GM21447 (cell line): ENCODE measurements at regions not wholly inside any gene's neighbourhood (a gene's known extent, or its start where the extent isn't known, plus 50 kb on each side); places are given as distances from the start of the nearest gene placed in this dataset.

Experiments
- ATAC-seq: cut with Tn5 transposase; IDR thresholded peaks from one replicate; pipeline ENCODE4 v1.9.1; 2021; ENCODE audit not compliant: unreplicated experiment

DNA sequence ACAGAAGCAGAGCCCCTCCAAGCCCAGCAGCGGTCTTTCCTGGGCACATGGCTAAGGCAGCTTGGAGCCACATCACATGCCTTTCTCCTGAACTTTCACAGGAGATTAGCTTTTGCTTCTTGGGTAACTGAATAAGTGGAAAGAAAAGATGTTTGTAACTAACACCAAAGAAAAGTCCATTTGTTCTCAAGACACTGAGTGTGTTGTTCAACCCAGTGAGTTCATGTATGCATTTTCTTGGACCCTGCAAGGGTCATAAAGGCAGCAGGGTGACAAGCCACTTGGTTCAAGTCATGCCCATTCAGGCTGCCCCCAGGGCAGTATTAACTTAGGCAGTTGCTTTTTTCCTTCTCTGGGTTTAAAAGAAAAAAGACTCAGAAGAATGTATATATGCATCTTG, 203.4 kb downstream of the FAM76B start:
- ATAC-seq = no peak

DNA sequence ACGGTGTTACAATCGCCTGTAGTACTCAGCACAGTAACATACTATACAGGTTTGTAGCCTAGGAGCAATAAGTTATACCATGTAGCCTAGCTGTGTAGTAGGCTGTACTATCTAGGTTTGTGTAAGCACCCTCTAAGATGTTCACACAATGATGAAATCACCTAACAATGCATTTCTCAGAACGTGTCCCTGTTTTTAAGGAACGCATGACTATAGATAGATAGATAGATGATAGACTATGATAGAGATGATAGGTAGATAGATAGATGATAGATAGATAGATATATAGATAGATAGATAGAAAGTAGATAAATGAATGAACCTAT, 203.9 kb downstream of the FAM76B start:
- ATAC-seq = no peak

DNA sequence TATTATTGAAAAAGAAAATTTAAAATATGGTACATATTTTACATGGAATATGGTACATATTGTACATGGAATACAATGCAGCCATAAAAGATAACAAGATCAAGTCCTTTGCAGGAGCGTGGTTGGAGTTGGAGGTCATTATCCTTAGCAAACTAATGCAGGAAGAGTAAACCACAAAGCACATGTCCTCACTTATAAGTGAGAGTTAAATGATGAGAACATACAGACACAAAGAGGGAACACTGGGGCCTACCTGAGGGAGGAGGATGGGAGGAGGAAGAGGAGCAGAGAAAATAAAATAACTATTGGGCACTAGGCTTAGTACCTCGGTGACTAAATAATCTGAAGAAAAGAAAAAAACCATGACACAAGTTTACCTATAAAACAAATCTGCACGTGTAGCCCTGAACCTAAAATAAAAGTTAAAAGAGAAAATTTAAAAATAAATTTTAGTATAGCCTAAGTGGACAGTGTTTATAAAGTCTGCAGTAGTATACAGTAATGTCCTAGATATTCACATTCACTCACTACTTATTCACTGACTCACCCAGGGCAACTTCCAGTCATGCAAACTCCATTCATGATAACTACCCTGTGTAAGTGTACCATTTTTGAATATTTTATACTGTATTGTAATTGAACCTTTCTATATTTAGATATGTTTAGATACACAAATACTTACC, 204.4 kb downstream of the FAM76B start:
- ATAC-seq = no peak

DNA sequence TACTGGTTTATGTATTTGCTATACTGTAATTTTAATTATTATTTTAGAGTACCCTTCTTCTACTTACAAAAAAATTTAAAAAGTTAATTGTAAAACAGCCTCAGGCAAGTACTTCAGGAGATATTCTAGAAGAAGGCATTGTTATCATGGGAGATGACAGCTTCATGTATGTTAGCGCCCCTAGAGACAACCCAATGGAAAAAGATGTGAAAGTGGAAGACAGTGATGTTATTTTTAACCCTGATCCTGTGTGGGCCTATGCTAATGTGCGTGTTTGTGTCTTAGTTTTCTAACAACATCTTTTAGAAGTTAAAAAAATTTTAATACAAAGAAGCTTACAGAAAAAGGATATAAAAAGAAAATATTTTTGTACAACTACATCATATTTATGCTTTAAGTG, 205.0 kb downstream of the FAM76B start:
- ATAC-seq = peak; percentile 90

DNA sequence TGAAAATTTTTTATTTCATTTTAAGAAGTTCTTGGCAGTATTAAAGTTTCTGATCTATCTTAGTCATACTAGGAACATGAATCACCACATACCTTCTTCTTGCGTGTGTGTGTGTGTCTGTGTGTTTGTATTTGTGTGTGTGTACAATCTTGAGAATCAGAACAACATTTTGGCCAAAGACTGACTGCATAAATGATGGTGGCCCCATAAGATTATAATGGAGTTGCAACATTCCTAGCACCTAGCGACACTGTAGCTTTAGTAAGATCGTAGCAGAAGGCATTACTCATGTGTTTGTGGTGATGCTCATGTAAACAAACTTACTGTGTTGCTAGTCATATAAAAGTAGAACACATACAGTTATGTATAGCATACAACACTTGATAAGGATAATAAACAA, 205.4 kb downstream of the FAM76B start:
- peak; percentile 22 for ATAC-seq

DNA sequence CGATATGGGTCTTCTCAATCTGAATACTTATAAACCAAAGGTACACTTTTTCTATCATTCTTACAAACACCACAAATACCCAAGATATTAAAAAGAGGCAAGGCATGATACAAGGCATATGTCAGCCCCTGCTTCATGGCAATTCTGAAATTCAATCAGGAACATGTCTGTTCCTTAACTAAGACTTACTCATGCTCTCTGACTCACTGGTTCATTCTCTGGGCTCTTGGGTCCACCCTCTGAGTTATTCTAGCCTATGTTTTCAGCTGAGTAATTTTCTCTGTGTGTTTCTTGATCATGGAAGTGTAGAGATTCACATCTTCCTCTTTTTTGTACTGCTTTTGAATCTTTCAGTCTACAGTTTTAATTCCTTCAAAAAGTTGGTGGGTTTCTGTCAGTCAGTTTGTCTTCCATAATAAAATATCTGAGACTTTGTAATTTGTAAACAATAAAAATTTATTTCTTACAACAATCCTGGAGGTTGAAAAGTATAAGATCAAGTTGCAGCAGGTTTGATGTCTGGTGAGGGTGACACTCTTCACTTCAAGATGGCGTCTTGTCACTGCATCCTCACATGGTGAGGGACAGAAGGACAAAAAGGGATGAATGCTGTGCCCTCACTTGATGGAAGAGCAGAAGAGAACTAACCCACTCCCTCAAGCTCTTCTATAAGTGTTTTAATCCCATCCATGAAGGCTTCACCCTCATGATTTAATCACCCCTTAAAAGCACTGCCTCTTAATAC, 211.7 kb downstream of the FAM76B start:
- ATAC-seq = no peak

DNA sequence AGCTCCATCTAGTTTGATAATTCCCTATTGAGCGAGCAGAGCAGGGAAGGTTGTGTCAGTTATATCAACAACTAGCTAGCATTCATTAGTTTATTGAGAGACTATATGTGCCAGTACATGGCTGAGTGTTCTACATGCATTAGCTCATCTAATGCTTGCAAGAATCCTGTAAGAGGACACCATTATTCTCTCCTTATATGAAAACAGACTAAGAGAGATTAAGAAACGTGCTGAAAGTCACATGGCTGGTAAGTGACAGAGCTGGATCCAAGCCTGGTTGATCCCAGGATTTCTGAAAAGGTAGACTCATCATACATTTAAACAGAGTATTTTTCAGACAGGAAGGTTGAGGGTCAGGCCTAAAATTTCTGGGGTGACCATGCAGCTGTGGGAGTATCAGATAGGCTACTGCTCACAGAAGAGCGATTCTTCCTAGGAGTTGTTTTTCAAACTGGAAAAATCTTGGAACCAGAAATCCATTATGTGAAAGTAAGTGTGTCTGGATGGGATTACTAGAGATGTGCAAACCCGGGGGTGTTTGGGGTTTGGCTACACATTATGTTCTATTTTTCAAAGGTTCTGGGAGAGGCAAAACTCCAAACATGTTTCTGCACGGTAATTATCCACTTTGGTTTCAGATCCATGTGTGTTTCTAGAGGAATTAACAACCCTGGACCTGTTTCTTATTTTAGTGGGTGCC, 213.3 kb downstream of the FAM76B start:
- ATAC-seq = no peak

DNA sequence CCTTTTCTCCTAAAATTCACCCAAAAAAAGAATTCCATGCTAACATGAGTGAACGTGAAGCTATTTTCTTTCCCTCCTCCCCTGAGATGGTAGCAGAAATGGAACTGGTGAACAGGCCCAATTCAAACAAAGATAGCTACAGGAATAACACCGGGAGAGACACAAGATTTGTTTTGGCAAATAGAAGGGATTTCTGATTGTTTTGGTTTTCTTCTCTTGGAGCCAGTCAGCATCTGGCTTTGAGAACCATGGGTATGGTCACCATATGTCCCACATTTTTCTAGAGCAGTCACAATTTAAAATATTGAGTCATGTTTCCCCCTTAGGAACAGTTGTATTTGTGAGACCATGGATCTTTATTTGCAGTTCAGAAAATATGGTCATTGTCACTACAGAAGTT, 214.1 kb downstream of the FAM76B start:
- ATAC-seq = no peak

DNA sequence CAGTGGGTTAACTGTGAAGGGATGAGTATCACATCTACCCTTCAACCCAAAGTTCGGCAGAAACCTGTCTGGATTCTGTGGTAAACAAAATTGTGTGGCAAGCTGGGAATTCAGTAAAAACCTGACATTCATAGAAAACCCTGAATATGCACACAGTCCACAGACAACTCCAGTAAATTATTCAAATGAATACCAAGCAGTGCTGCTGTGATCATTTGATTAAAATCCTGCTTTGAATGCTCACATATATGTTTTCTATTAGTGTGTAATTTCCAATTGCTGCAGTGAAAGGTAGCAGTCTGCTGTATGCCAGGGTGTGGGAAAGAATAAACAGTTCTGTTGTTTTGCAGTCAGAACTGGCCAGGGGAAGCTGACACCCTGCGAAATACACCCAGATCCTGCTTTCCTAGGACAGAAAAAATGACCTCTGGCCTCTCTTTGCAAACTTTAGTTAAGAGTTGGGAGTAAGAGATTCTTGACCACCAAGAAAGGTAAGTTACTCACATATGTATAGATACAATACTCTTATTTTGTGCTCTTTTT, 217.8 kb downstream of the FAM76B start:
- ATAC-seq = no peak

DNA sequence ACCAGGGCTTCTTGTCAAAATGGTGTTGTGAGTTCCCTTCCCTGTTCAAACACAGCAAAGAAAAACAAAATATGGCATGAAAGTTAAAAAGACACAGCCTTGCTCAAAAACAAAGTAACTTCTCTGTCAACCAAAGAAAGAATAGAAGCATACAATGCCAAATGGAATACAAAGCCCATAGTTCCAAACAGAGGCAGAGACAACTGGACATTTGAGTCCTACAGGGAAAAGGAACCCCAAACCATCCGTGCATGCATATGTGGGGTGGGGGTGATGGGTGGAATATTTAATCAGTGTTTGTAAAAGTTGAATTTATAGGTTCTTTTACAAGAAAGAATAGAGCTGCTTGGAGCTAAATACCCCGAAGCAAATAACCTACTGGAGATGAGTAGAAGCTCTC, 218.7 kb downstream of the FAM76B start:
- no peak for ATAC-seq

DNA sequence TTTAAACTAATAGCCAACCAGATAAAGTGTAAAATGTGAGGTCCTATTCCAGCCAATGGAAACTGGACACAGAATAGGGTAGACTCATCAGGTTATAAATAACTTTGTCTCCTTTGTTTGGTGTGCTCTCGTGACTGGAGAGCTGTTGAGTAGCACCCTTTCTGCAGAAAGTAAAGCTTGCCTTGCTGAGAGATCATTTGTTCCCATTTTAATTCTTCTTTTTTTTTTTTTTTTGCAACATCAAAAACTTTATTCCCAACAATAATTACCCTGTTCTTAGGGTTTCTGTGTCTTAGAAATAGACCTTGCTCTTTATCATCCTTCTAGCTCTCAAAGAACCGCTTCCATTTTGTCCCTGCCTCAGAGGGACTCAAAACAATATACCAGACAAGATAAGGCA, 220.4 kb downstream of the FAM76B start:
- ATAC-seq = no peak

DNA sequence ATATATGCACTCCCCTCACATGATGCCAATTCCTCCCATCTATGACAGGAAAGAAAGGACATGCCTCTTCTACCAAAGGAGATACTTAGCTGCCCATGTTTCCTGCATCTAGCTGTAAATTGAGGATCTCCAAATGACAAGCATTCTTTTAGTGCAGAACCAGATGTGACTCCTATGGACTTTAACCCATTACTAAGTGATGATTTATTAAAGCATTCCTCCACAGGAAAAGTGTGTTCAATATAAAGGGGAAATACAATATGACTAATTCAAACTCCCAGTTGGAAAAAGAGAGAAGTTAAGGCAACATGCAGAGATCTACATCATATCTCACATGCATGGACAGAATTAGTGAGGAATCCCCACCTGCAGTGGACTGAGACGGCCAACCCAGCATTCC, 221.3 kb downstream of the FAM76B start:
- ATAC-seq = no peak

DNA sequence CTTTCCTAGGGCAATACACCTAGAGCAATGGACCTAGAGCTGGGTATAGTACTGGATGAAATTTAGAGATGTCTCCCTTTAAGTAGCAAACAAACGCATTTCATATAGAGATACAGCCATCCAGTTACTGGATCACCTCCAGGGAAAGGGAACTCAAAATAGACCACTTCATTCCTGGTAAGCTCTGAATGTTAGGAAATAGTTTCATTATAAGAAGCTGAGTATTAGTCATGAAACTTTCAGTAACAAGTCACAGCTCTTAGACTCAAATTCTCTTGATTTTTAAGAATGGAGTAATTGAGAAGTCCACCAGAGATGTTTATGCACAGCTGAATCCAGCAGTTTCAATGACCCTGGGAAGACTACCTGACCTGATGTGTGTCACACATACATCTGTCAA, 221.9 kb downstream of the FAM76B start:
- ATAC-seq = no peak

DNA sequence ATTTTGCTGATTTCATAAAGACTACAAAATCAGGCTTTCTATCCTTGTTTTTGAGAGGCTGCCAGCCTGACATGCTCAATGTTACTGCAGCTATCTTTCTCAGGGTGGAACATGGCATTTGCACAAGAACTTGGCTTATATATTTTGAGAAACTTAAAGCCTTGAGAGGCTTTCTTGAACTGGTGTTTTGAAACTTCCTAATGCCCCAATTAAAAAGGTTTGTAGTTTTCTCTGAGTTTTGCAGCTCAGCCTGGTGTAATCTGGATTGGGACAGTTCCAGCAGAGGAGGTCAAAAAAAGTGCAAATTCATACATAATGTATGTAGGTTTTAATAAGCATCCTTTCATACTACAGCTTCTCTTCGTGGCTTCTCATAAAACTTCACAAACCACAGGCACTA, 223.4 kb downstream of the FAM76B start:
- no peak for ATAC-seq

DNA sequence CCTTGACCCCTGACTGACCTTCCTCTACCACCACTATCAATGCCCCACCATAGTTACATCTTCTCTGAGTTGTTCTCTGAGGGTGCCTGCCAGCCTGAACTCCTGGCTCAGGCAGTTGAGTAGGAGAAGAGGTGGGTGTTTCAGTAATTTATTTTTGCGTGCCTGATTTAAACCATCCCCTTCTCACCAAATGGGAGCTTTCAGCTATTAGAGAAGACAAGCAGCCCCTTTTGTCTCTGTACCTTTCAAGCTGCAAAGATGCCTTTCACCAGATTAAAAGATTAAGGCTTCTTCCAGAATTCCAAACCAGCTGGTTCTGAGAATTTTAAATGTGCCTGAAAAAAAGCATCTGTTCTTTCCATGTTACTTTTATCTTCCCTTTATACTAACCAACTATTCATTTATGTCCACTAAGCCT, 223.8 kb downstream of the FAM76B start:
- ATAC-seq = no peak

DNA sequence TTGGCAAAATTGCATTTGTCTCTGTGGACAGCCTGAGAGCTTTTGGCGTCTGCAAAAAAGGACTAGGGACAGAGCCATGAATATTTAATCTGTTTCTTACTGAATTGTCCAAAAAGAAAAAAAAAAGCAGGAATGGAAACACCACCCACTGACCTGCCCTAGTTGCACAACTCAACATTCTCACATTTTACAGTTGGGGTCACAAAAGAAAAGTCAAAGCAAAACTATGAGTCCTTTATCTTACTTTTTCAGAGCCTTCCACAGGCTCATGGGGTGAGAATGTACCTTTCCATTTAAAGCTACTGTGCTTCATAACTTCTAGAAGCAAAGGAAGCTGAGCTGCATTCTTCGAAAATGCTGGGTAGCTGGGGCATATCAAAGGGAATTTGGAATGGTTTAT, 225.7 kb downstream of the FAM76B start:
- ATAC-seq = no peak

DNA sequence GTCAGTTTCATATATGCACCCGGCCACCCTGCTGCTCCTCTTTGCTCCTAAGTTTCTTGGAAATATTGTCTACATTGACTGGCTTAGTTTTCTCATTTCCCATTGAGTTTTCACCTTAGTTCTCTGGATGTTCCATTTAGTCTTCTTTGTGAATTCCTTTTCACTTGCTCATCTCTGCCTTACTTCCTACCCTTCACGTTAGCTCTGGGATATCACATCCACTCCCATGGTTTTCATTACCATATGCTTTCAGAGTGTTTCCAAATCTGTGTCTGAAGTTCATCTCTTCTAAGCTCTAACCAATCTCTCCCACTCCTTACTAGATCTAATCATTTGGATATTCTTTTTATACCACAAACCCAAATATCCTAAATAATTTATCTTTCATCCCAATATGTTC, 226.4 kb downstream of the FAM76B start:
- ATAC-seq = no peak

DNA sequence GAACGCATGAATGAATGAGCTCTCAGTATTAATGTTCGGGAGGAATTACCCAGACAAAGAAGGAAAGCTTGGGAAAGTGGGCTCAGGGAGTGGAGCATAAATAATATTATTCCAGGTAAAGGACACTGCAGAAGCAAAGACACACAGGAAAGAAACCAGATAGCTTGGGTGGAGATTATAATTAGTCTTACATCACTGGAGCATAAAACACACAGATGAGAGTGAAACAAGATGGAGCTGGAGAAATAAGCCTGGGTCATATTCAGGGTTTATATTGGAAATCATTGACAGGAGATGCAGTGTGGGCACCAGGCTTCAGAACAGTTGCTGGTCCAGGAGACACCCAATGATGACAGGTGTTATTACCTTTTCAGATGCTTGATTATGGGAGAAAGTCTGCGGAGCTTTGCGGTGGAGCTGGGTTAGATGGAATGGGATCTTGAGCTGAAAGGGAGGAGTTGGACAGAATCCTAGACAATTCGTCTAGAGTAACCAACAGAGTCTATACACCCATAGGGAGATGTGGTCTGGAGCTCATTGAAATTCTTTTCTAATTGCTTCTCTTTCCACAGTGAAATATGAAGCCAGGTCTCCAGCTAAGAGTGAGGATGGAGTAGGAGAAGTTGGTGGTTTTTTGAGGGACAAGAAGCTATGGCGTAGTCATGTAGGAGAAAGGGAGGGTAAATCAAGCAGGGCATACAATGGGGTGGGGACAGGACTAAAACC, 227.2 kb downstream of the FAM76B start:
- no peak for ATAC-seq

DNA sequence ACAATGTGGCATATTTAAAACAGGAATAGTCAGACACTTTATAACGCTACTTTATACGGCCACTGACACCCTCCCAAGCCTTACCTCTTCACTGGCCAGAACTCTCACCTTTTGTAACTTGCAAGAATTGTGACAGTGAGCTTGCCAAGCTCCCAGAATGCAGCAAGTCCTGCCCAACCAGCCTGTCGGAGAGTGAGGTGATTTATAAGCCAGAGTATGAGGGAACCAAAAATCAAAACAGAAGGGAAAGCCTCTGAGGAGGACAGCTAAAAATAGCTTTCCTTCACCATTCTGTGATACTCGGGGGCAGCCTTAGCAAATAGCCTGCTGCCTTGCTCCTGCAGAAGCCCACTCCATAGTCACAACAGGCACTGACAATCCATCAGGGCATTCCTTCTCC, 229.7 kb downstream of the FAM76B start:
- no peak for ATAC-seq

DNA sequence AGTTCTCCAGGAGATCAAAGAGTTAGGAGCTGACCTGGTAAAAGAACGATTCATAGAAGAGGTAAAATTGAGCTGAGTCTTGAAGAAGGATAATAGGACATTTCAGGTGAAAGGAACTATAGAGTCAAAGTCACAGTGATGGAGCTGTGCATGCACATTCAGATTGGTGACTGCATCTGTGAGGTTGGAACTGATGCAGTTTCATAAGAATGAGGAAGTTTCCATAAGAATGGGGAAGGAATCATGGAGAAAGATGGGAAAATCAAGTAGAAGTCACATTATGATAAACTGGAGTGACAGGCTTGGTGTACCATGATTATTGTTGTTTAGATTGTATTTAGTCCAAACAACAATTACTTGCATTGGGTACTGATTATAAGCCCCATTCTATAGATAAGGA, 232.2 kb downstream of the FAM76B start:
- no peak for ATAC-seq

DNA sequence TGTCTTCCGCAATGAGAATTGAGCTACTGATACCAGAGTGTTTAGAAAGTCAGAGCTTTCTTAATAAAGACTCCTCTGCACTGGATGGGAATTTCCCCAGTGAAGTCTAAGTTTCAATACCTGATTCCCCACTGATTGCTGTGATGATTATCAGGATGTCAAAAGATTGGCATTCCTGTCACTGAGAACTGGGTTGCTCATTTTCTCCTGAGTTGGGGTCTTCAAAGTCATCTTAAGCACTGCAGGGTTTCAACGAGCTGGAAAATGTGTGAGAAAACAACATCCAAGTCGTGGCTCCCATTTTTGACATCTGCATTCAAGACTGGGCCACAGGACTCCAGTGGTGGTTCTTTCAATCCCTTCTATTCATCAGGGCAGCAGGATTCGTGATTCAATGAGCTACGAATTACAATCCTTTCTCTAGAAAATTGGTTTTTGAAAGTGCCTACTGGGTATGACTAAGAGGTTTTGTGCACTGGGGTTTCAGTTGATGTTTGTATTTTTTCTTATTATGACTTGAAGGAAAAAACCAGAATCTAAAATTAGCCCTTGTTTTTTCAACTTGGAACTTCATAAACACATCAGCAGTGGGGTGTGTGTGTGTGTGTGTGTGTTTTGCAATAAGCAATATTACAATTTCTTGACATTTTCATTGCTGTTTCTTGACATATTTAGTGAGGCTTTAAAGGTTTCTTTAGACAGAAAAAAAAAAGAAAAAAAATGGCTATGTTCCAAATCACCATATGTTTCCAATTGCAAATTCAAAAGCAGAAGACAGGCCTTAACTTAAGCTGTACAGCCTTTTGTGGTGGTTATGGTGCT, 233.0 kb downstream of the FAM76B start:
- ATAC-seq = peak; percentile 82
